Effector memory CD8-positive, alpha-beta T cell (primary cell): ENCODE measurements at regions not wholly inside any gene's neighbourhood (a gene's known extent, or its start where the extent isn't known, plus 50 kb on each side); places are given as distances from the start of the nearest gene placed in this dataset.

Source experiments
- ATAC-seq: fragments of 150-1000 bp; cut with Tn5 transposase; replicated peaks from 2 replicates; pipeline ENCODE4 v1.10.0; 2021; ENCODE audit warnings: mild to moderate bottlenecking, moderate library complexity
- DNase-seq, 3 experiments: peaks; one replicate each; pipeline ENCODE4 v3.0.0; 2021
- H3K27ac Mint-ChIP-seq, 2 donors: one replicate each; pipeline ENCODE4 v1.8.0; 2022; ENCODE audit warnings: mild to moderate bottlenecking in 2 of 2, mixed read lengths in 2 of 2, moderate library complexity in 2 of 2
- H3K27me3 Mint-ChIP-seq, 2 donors: one replicate each; pipeline ENCODE4 v1.8.0; 2022; ENCODE audit warnings: mixed read lengths in 2 of 2
- H3K36me3 Mint-ChIP-seq: one replicate; pipeline ENCODE4 v1.8.0; 2022; ENCODE audit warnings: mild to moderate bottlenecking, moderate library complexity, mixed read lengths; ENCODE audit not compliant: insufficient read depth
- H3K4me1 Mint-ChIP-seq, 2 donors: one replicate each; pipeline ENCODE4 v1.8.0; 2022; ENCODE audit warnings: low read depth in 2 of 2, mixed read lengths in 2 of 2
- H3K4me3 Mint-ChIP-seq, 2 donors: one replicate each; pipeline ENCODE4 v1.8.0; 2022; ENCODE audit warnings: mild to moderate bottlenecking in 2 of 2, mixed read lengths in 2 of 2, moderate library complexity in 2 of 2
- H3K9me3 Mint-ChIP-seq, 2 donors: one replicate each; pipeline ENCODE4 v1.8.0; 2022; ENCODE audit warnings: mixed read lengths in 2 of 2

DNA sequence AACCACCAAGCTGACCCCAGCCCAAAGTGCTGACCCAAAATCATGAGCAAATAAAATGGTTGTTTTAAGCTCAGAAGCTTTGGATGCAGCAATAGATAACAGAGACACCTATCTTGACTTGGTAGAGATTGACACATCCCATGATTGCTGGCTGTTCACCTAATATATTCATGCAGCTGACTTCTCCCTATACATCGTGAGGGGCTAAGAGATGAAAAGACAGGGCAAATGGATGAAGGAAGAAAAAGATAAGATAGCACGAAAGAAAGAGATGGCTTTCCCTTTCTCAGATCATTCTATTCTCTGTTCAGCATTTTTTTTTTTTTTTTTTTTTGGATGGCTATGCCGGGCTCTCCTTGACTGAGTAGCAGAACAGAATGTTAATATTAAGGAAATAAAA lies 141.5 kb upstream of the ADAMTS9 start:
- no peaks in the 10 kb centered on the region for H3K36me3 Mint-ChIP-seq

GRCh38 chr3:64828276-64828675 lies 140.5 kb upstream of the ADAMTS9 start:
- DNase-seq = no peak
- Mint-ChIP-seq H3K9me3 (peaks cover 6 to 11% of the 10 kb centered on the region in 2 donors), H3K4me3 (no peak overlapping the region), H3K4me1 (no peaks in the 10 kb centered on the region), H3K27ac (no peak overlapping the region), H3K27me3 (no peaks in the 10 kb centered on the region), H3K36me3 (no peaks in the 10 kb centered on the region)
- ATAC-seq = no peak

More for the DNA sequence above, 141.5 kb upstream of the ADAMTS9 start:
- ATAC-seq (no peak), DNase-seq (no peak)
- Mint-ChIP-seq H3K27ac (no peak overlapping the region), H3K4me1 (no peaks in the 10 kb centered on the region), H3K4me3 (no peak overlapping the region), H3K27me3 (no peaks in the 10 kb centered on the region), H3K9me3 (peaks cover 7 to 10% of the 10 kb centered on the region in 2 donors)

DNA sequence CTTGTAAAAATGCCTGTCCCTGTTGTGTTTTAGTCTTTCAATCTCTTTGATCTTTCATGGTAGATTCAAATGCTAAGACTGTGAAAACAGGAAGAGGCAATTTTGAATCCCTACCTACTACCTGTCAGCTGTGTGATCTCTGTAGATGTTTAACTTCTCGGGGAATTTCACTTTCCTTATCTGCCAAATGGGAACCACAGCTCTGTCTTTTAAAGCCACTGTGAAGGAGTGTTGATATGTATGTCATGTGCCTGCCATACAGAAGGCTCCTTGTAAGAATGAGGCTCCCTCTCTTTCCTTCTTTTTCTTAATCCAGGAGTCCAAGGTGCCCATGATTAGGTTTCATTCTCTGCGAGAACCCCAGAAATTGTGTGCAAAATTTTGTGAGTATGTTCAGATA lies 139.6 kb upstream of the ADAMTS9 start:
- Mint-ChIP-seq H3K9me3 (peaks cover 6 to 10% of the 10 kb centered on the region in 2 donors), H3K4me3 (no peak overlapping the region), H3K27ac (no peak overlapping the region), H3K4me1 (no peaks in the 10 kb centered on the region), H3K27me3 (no peaks in the 10 kb centered on the region), H3K36me3 (no peaks in the 10 kb centered on the region)
- no peak for ATAC-seq
- DNase-seq = no peak

GRCh38 chr3:64827019-64827418 lies 139.2 kb upstream of the ADAMTS9 start:
- Mint-ChIP-seq H3K4me3 (no peak overlapping the region), H3K27me3 (no peaks in the 10 kb centered on the region), H3K4me1 (no peaks in the 10 kb centered on the region), H3K9me3 (peaks cover 3 to 7% of the 10 kb centered on the region in 2 donors), H3K36me3 (no peaks in the 10 kb centered on the region), H3K27ac (no peak overlapping the region)
- ATAC-seq (no peak), DNase-seq (no peak)

DNA sequence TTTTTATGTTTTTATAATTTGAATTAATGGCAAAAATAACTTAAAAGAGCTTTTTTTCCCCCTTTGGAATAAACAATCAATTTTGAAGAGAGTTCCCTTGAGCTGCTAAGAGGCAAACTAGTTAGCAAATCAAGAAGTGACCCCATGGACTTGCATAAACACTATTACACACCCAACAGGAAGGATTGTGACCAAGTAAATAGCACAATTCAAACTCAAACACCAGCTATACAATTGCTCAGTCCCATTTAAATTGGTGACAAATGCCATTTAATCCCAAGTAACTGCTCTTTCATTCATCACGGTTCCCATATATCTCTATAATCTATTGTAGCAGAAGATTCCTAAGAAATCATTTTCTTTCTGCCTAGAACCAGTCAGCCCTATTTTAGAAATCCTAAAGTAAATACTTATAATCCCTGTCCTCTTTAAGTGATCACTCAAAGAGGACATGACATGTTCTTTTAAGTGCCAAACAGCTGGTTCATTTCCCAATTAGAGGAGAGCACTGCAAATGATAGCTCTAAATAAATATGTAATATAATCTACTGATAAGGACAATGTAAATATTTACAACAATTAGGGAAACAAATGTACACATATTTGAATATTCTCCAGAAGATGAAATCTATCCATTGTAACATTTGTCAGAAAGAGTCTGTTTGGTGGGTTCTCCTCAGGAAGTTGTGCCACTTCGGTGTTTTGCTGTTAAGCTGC lies 137.8 kb upstream of the ADAMTS9 start:
- Mint-ChIP-seq H3K9me3 (peaks cover 3 to 7% of the 10 kb centered on the region in 2 donors), H3K27me3 (no peaks in the 10 kb centered on the region), H3K4me3 (no peak overlapping the region), H3K36me3 (no peaks in the 10 kb centered on the region), H3K27ac (no peak overlapping the region), H3K4me1 (no peaks in the 10 kb centered on the region)
- DNase-seq = no peak
- ATAC-seq = no peak

GRCh38 chr3:64824394-64824909 lies 136.7 kb upstream of the ADAMTS9 start:
- H3K4me1 Mint-ChIP-seq = no peaks in the 10 kb centered on the region
- DNase-seq = no peak
- H3K9me3 Mint-ChIP-seq = peaks cover 3 to 7% of the 10 kb centered on the region in 2 donors
- no peaks in the 10 kb centered on the region for H3K27me3 Mint-ChIP-seq
- no peak overlapping the region for H3K4me3 Mint-ChIP-seq
- no peaks in the 10 kb centered on the region for H3K36me3 Mint-ChIP-seq
- H3K27ac Mint-ChIP-seq = no peak overlapping the region
- no peak for ATAC-seq

DNA sequence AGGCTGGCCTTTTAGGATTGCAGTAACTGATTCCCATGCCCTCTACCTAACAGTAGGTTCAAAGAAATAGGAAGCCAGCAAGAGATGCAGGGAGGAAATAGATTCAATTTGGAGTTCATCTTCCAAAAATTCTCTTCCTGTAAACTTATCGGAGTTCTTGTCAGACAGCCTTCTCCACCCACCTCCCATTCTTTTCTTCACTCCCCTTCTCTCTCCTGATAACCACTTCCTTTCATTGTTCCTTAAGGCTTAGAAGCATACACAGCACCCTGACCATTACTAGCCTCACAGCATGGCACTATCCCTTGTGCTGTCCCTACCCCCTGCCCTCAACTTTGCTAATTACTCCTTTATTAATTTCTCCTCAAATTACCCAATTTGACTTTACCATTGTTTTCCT lies 130.4 kb upstream of the ADAMTS9 start:
- H3K36me3 Mint-ChIP-seq = no peaks in the 10 kb centered on the region
- no peak for ATAC-seq
- no peak for DNase-seq
- H3K4me1 Mint-ChIP-seq = no peaks in the 10 kb centered on the region
- H3K4me3 Mint-ChIP-seq = no peak overlapping the region
- H3K27me3 Mint-ChIP-seq = no peaks in the 10 kb centered on the region
- H3K27ac Mint-ChIP-seq = no peak overlapping the region
- peaks cover 13% of the 10 kb centered on the region in 2 donors for H3K9me3 Mint-ChIP-seq

DNA sequence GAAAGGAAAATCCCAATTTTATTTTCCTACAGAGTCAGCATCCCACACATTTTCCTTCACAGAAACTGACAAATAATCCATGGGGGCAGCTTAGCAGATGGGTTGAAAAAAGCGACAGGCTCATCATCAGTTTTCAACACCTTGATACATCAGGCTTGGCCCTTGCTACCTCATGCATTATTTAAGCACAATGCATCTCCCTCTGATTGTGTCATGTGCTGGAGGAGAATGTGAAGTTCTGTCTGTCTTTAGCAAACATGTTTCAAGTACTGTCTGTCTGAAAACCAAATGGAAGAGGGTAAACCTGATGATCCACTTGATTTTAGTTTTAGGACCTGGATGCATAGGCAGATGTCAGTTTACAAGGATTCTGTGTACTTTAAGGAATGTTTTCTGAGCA lies 128.6 kb upstream of the ADAMTS9 start:
- ATAC-seq = no peak
- no peaks in the 10 kb centered on the region for H3K36me3 Mint-ChIP-seq
- no peak overlapping the region for H3K4me3 Mint-ChIP-seq
- H3K27me3 Mint-ChIP-seq = no peaks in the 10 kb centered on the region
- no peaks in the 10 kb centered on the region for H3K4me1 Mint-ChIP-seq
- peaks cover 16 to 17% of the 10 kb centered on the region in 2 donors for H3K9me3 Mint-ChIP-seq
- DNase-seq = no peak
- no peak overlapping the region for H3K27ac Mint-ChIP-seq

GRCh38 chr3:64815789-64816188 lies 128.0 kb upstream of the ADAMTS9 start:
- no peaks in the 10 kb centered on the region for H3K4me1 Mint-ChIP-seq

GRCh38 chr3:64815195-64815631 lies 127.4 kb upstream of the ADAMTS9 start:
- no peaks in the 10 kb centered on the region for H3K27me3 Mint-ChIP-seq
- peaks cover 16 to 17% of the 10 kb centered on the region in 2 donors for H3K9me3 Mint-ChIP-seq
- no peak overlapping the region for H3K4me3 Mint-ChIP-seq
- ATAC-seq (no peak), DNase-seq (no peak)
- H3K36me3 Mint-ChIP-seq = no peaks in the 10 kb centered on the region
- no peak overlapping the region for H3K27ac Mint-ChIP-seq
- H3K4me1 Mint-ChIP-seq = no peaks in the 10 kb centered on the region

More at GRCh38 chr3:64815789-64816188, 128.0 kb upstream of the ADAMTS9 start:
- Mint-ChIP-seq H3K9me3 (peaks cover 16 to 17% of the 10 kb centered on the region in 2 donors), H3K27me3 (no peaks in the 10 kb centered on the region), H3K4me3 (no peak overlapping the region), H3K27ac (no peak overlapping the region), H3K36me3 (no peaks in the 10 kb centered on the region)
- DNase-seq (no peak), ATAC-seq (no peak)

GRCh38 chr3:64814351-64814750 lies 126.6 kb upstream of the ADAMTS9 start:
- Mint-ChIP-seq H3K27me3 (no peaks in the 10 kb centered on the region), H3K4me3 (no peak overlapping the region), H3K9me3 (peaks cover 16 to 17% of the 10 kb centered on the region in 2 donors), H3K36me3 (no peaks in the 10 kb centered on the region), H3K27ac (no peak overlapping the region), H3K4me1 (no peaks in the 10 kb centered on the region)
- DNase-seq = no peak
- ATAC-seq = no peak

DNA sequence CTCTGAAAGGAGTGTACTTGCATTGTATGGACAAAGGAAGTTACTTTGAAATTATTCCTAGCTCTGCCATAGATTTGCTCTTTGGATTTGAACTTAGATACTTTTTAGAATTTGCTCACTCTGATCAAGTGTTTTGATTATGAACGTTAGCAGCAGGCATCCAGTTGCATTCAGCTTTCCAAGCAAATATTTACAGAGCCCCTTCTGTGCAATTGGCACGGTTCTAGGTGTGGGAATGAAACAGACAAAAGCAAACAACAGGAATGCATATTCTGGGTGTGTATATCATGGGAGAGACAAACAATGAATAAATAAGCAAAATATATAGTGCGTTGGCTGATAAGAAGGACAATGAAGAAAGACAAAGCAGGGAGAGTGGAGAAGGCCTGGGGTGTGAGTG lies 125.5 kb upstream of the ADAMTS9 start:
- no peak overlapping the region for H3K27ac Mint-ChIP-seq
- H3K27me3 Mint-ChIP-seq = no peaks in the 10 kb centered on the region
- DNase-seq (no peak), ATAC-seq (no peak)
- H3K36me3 Mint-ChIP-seq = no peaks in the 10 kb centered on the region
- H3K4me1 Mint-ChIP-seq = no peaks in the 10 kb centered on the region
- H3K4me3 Mint-ChIP-seq = no peak overlapping the region
- H3K9me3 Mint-ChIP-seq = peaks cover 14 to 17% of the 10 kb centered on the region in 2 donors

DNA sequence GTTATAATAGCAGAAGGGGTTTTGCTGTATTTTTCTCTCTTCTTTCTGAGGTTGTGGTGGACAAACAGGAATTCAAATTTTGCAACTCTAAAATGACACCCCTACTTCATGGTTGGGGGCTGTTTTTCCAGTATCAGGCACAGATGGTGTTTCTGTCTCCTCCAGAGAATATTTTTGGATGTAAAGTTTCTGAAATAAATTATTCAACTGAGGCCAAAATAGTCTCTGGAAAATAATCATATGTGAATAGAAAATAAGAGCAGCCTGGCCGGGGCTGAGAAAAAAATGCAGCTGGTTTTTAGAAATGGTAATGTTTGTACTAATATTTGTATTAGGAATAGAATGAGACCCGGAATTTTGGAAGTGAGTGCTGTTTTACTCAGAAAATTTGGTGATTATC lies 121.3 kb upstream of the ADAMTS9 start:
- no peak overlapping the region for H3K4me3 Mint-ChIP-seq
- H3K4me1 Mint-ChIP-seq = no peaks in the 10 kb centered on the region
- no peak overlapping the region for H3K27ac Mint-ChIP-seq
- peaks cover 13 to 17% of the 10 kb centered on the region in 2 donors for H3K9me3 Mint-ChIP-seq
- no peaks in the 10 kb centered on the region for H3K36me3 Mint-ChIP-seq
- ATAC-seq (no peak), DNase-seq (no peak)
- no peaks in the 10 kb centered on the region for H3K27me3 Mint-ChIP-seq

GRCh38 chr3:64808061-64808460 lies 120.3 kb upstream of the ADAMTS9 start:
- no peak overlapping the region for H3K27ac Mint-ChIP-seq
- no peak for ATAC-seq
- no peaks in the 10 kb centered on the region for H3K4me1 Mint-ChIP-seq
- peaks cover 5 to 7% of the 10 kb centered on the region in 2 donors for H3K9me3 Mint-ChIP-seq
- no peaks in the 10 kb centered on the region for H3K27me3 Mint-ChIP-seq
- DNase-seq = no peak
- H3K4me3 Mint-ChIP-seq = no peak overlapping the region
- H3K36me3 Mint-ChIP-seq = no peaks in the 10 kb centered on the region
